Neural cell (in vitro differentiated cells): ENCODE measurements at regions not wholly inside any gene's neighbourhood (a gene's known extent, or its start where the extent isn't known, plus 50 kb on each side); places are given as distances from the start of the nearest gene placed in this dataset.

Experiments
- H2AFZ ChIP-seq: fragments of 200-600, 300-800 bp; sonication (generic), shearing (Covaris generic); 2 replicates; pipeline ENCODE4 v1.6.0; 2014; ENCODE audit warnings: low read depth, mild to moderate bottlenecking, antibody characterized with exemption, low read length, moderate library complexity
- H3F3A ChIP-seq: fragments of 200-600 bp; shearing (Covaris generic); 2 replicates; pipeline ENCODE4 v1.6.1; 2016; ENCODE audit warnings: mild to moderate bottlenecking, moderate library complexity, mixed read lengths, antibody characterized with exemption, low read length; ENCODE audit not compliant: insufficient read depth, poor library complexity, severe bottlenecking
- H3K27ac ChIP-seq: fragments of 200-600, 300-800 bp; sonication (generic), shearing (Covaris generic); 2 replicates; pipeline ENCODE4 v1.5.1; 2014; ENCODE audit warnings: mild to moderate bottlenecking, low read length, moderate library complexity
- H3K27me3 ChIP-seq: fragments of 300-800, 200-600 bp; sonication (generic), shearing (Covaris generic); 2 replicates; pipeline ENCODE4 v1.6.0; 2014; ENCODE audit warnings: mild to moderate bottlenecking, low read depth, low read length, moderate library complexity; ENCODE audit not compliant: insufficient read depth
- H3K36me3 ChIP-seq: fragments of 300-800, 200-600 bp; sonication (generic), shearing (Covaris generic); 2 replicates; pipeline ENCODE4 v1.5.1; 2014; ENCODE audit warnings: mild to moderate bottlenecking, antibody characterized with exemption, low read length, moderate library complexity; ENCODE audit not compliant: insufficient read depth
- H3K4me2 ChIP-seq: fragments of 300-800, 200-600 bp; sonication (generic), shearing (Covaris generic); 2 replicates; pipeline ENCODE4 v1.6.0; 2014; ENCODE audit warnings: mild to moderate bottlenecking, low read length
- H3K4me3 ChIP-seq: fragments of 300-800, 200-600 bp; sonication (generic), shearing (Covaris generic); 2 replicates; pipeline ENCODE4 v1.5.1; 2014; ENCODE audit warnings: mild to moderate bottlenecking, low read length, moderate library complexity
- H3K79me2 ChIP-seq: fragments of 200-600 bp; shearing (Covaris generic); replicated peaks from 2 replicates; pipeline ENCODE4 v1.6.0; 2014; ENCODE audit warnings: mild to moderate bottlenecking, low read length, moderate library complexity; ENCODE audit not compliant: insufficient read depth
- H3K9ac ChIP-seq: fragments of 300-800, 200-600 bp; sonication (generic), shearing (Covaris generic); 2 replicates; pipeline ENCODE4 v1.6.1; 2016; ENCODE audit warnings: mild to moderate bottlenecking, low read length, mixed read lengths
- H3K9me2 ChIP-seq: fragments of 200-600 bp; shearing (Covaris generic); 2 replicates; pipeline ENCODE4 v1.6.1; 2016; ENCODE audit warnings: mild to moderate bottlenecking, low read length, mixed read lengths; ENCODE audit not compliant: insufficient read depth
- H3K9me3 ChIP-seq: fragments of 200-600, 300-800 bp; sonication (generic), shearing (Covaris generic); 2 replicates; pipeline ENCODE4 v1.6.1; 2016; ENCODE audit warnings: mild to moderate bottlenecking, mixed run types, low read length, moderate library complexity, mixed read lengths
- H4K20me1 ChIP-seq: fragments of 200-600 bp; shearing (Covaris generic); 2 replicates; pipeline ENCODE4 v1.6.1; 2016; ENCODE audit warnings: mild to moderate bottlenecking, mixed run types; ENCODE audit not compliant: insufficient read depth
- EP300 ChIP-seq: fragments of 450-650 bp; conservative IDR thresholded peaks from 2 replicates; pipeline ENCODE4 v1.6.1; 2014; ENCODE audit warnings: antibody characterized with exemption, mild to moderate bottlenecking, moderate library complexity; ENCODE audit not compliant: poor library complexity, severe bottlenecking
- EZH2 ChIP-seq: fragments of 200-600, 300-800 bp; shearing (Covaris generic), sonication (generic); IDR thresholded peaks from 2 replicates; pipeline ENCODE4 v1.6.1; 2014; ENCODE audit warnings: antibody characterized with exemption, low read length, borderline replicate concordance, mild to moderate bottlenecking; ENCODE audit not compliant: insufficient read depth, poor library complexity, severe bottlenecking
- MXI1 ChIP-seq: fragments of 450-650 bp; conservative IDR thresholded peaks from 2 replicates; pipeline ENCODE4 v1.6.1; 2014; ENCODE audit warnings: antibody characterized with exemption, mild to moderate bottlenecking; ENCODE audit not compliant: poor library complexity, severe bottlenecking
- POLR2AphosphoS5 ChIP-seq: IDR thresholded peaks from 2 replicates; pipeline ENCODE4 v1.6.1; 2012
- RAD21 ChIP-seq: fragments of 450-650 bp; conservative IDR thresholded peaks from 2 replicates; pipeline ENCODE4 v1.6.1; 2014; ENCODE audit warnings: antibody characterized with exemption, mild to moderate bottlenecking, moderate library complexity
- SMC3 ChIP-seq: fragments of 450-650 bp; conservative IDR thresholded peaks from 2 replicates; pipeline ENCODE4 v1.6.1; 2014; ENCODE audit warnings: antibody characterized with exemption, mild to moderate bottlenecking, moderate library complexity; ENCODE audit not compliant: poor library complexity
- TAF1 ChIP-seq: IDR thresholded peaks from 2 replicates; pipeline ENCODE4 v1.6.1; 2012; ENCODE audit warnings: low read depth
- TF ChIP-seq, protein P1 (sequence below): IDR thresholded peaks from 2 replicates; pipeline ENCODE4 v1.6.1; 2012; ENCODE audit warnings: borderline replicate concordance
- TF ChIP-seq, protein P2 (sequence below): fragments of 450-650 bp; IDR thresholded peaks from 2 replicates; pipeline ENCODE4 v1.5.1; 2014; ENCODE audit warnings: antibody characterized with exemption, mild to moderate bottlenecking, moderate library complexity; ENCODE audit not compliant: poor library complexity, severe bottlenecking

DNA sequence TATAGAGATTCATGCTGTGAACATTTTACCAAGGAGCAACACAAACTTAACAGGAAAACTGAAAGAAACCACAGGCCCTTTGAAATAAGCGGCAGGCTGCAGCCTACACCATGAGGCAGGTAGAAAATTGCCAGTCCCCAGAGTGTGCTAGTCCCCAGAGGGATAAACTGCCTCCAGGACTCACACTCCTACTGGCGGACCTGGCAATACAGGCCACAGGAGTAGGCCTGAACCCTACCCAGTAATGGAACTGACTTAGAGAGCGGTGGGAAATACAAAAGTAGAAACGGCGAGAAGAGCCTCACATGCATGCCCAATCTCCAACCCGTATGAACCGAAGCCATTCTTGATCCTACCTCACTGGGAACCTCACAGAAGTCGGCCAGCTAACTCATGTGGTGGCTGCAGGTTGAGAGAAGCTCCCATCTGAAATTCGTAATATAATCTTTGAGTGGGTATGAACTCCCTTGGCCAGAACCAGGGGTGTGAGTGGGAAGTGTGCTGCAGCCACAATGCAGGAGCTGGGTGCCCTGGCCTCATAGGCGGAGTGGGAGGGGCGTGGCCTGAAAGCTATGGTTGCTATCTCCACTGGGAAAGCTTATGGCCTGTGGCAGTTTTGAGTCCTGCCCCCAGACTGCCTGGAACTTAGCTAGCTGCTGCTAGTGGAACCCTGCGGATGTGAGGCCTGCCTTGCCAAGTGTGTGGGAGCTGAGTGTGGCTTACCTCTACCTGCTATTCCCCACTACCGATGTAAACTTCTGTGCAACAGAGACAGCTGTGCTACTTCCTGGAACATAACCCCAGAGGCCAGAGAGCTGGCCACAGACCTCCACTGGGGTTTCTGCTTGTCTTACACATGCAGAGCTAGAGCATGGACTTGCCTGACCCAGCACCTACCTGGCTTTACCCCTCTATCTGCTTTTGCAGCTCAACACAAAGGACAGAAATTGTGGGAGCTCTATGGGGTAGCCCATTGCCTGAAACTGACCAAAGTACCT is 146.5 kb upstream of the COL21A1 start:
- H3K4me3 ChIP-seq: no peak overlapping the region
- no peaks in the 10 kb centered on the region for H3K27me3 ChIP-seq
- TF ChIP-seq EZH2 (no peak), TAF1 (no peak), EP300 (no peak), POLR2AphosphoS5 (no peak), SMC3 (no peak), MXI1 (no peak), RAD21 (no peak)
- TF ChIP-seq, protein P1, sequence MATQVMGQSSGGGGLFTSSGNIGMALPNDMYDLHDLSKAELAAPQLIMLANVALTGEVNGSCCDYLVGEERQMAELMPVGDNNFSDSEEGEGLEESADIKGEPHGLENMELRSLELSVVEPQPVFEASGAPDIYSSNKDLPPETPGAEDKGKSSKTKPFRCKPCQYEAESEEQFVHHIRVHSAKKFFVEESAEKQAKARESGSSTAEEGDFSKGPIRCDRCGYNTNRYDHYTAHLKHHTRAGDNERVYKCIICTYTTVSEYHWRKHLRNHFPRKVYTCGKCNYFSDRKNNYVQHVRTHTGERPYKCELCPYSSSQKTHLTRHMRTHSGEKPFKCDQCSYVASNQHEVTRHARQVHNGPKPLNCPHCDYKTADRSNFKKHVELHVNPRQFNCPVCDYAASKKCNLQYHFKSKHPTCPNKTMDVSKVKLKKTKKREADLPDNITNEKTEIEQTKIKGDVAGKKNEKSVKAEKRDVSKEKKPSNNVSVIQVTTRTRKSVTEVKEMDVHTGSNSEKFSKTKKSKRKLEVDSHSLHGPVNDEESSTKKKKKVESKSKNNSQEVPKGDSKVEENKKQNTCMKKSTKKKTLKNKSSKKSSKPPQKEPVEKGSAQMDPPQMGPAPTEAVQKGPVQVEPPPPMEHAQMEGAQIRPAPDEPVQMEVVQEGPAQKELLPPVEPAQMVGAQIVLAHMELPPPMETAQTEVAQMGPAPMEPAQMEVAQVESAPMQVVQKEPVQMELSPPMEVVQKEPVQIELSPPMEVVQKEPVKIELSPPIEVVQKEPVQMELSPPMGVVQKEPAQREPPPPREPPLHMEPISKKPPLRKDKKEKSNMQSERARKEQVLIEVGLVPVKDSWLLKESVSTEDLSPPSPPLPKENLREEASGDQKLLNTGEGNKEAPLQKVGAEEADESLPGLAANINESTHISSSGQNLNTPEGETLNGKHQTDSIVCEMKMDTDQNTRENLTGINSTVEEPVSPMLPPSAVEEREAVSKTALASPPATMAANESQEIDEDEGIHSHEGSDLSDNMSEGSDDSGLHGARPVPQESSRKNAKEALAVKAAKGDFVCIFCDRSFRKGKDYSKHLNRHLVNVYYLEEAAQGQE: no peak
- TF ChIP-seq, protein P2, sequence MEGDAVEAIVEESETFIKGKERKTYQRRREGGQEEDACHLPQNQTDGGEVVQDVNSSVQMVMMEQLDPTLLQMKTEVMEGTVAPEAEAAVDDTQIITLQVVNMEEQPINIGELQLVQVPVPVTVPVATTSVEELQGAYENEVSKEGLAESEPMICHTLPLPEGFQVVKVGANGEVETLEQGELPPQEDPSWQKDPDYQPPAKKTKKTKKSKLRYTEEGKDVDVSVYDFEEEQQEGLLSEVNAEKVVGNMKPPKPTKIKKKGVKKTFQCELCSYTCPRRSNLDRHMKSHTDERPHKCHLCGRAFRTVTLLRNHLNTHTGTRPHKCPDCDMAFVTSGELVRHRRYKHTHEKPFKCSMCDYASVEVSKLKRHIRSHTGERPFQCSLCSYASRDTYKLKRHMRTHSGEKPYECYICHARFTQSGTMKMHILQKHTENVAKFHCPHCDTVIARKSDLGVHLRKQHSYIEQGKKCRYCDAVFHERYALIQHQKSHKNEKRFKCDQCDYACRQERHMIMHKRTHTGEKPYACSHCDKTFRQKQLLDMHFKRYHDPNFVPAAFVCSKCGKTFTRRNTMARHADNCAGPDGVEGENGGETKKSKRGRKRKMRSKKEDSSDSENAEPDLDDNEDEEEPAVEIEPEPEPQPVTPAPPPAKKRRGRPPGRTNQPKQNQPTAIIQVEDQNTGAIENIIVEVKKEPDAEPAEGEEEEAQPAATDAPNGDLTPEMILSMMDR: no peak
- no peaks in the 10 kb centered on the region for H3K9me2 ChIP-seq
- no peak overlapping the region for H2AFZ ChIP-seq
- no peaks in the 10 kb centered on the region for H3K79me2 ChIP-seq
- no peaks in the 10 kb centered on the region for H3F3A ChIP-seq
- H3K4me2 ChIP-seq: no peak overlapping the region
- no peaks in the 10 kb centered on the region for H4K20me1 ChIP-seq
- H3K9ac ChIP-seq: no peak overlapping the region
- H3K9me3 ChIP-seq: no peaks in the 10 kb centered on the region
- no peaks in the 10 kb centered on the region for H3K36me3 ChIP-seq
- no peak overlapping the region for H3K27ac ChIP-seq

DNA sequence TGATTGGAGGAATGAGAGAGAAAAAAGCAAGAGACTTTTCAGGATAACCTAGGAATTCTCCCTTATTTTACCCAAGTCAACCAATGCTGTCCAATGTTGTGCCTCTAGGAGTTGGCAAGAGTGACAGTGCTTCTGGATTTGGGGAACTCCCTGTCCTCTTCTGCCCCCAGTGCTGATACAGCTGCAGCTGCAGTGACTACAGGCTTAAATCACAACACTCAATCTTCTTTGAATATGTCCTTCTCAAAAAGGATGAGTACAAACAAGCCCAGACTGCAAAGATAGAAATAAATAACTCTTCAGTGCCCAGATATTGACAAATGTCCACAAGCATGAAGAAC is 141.0 kb upstream of the COL21A1 start:
- Histone ChIP-seq H3K27ac (no peak overlapping the region), H3K9me3 (no peaks in the 10 kb centered on the region), H3K4me3 (no peak overlapping the region), H3K4me2 (no peak overlapping the region), H3F3A (no peaks in the 10 kb centered on the region), H3K9ac (no peak overlapping the region), H4K20me1 (no peaks in the 10 kb centered on the region), H3K36me3 (no peaks in the 10 kb centered on the region), H3K27me3 (no peaks in the 10 kb centered on the region), H3K79me2 (no peaks in the 10 kb centered on the region), H2AFZ (no peak overlapping the region), H3K9me2 (no peaks in the 10 kb centered on the region)
- TF ChIP-seq POLR2AphosphoS5: no peak
- TF ChIP-seq TAF1: no peak
- TF ChIP-seq, protein P1: no peak
- no peak for TF ChIP-seq SMC3
- TF ChIP-seq RAD21: no peak
- TF ChIP-seq EP300: no peak
